PC-9 (cell line): ENCODE measurements at regions not wholly inside any gene's neighbourhood (a gene's known extent, or its start where the extent isn't known, plus 50 kb on each side); places are given as distances from the start of the nearest gene placed in this dataset.

Experiments
- BruUV-seq: library from RNA; stranded (reverse); fragments of 400-500 nt; replicated peaks from 2 replicates; lab custom pipeline; 2021; lab: Mats Ljungman, UMichigan
- CTCF ChIA-PET: fragments of 300-600 bp; sonication (Branson Sonifier 250); formaldehyde crosslinking; loops from one replicate; lab custom pipeline; 2022; ENCODE audit warnings: antibody characterized with exemption; lab: Charles Lee
- POLR2A ChIA-PET: fragments of 300-600 bp; sonication (Branson Sonifier 250); formaldehyde crosslinking; loops from one replicate; lab custom pipeline; 2022; ENCODE audit warnings: antibody characterized with exemption; ENCODE audit not compliant: unreplicated experiment; lab: Charles Lee
- DNase-seq, 2 experiments: peaks; one replicate each; pipeline versions ENCODE4 v3.0.0 to v3.0.0-alpha.2; 2015 to 2022; ENCODE audit warnings: mixed read lengths in 1 of 2
- H2AFZ ChIP-seq: fragments of 200-600 bp; sonication (generic); 2 replicates; pipeline ENCODE4 v1.8.1; 2017; ENCODE audit warnings: antibody characterized with exemption
- H3F3A ChIP-seq: fragments of 200-600 bp; sonication (generic); 2 replicates; pipeline ENCODE4 v1.8.1; 2017; ENCODE audit warnings: antibody characterized with exemption, mild to moderate bottlenecking, low read depth; ENCODE audit not compliant: insufficient read depth
- H3K27ac ChIP-seq: fragments of 200-600 bp; sonication (generic); 2 replicates; pipeline ENCODE4 v1.6.1; 2016; ENCODE audit warnings: mixed run types
- H3K27me3 ChIP-seq: fragments of 200-600 bp; sonication (generic); 2 replicates; pipeline ENCODE4 v1.6.1; 2016; ENCODE audit warnings: low read depth, mixed run types; ENCODE audit not compliant: insufficient read depth
- H3K36me3 ChIP-seq: fragments of 200-600 bp; sonication (generic); 2 replicates; pipeline ENCODE4 v1.6.1; 2016; ENCODE audit warnings: low read depth, mixed run types
- H3K4me1 ChIP-seq: fragments of 200-600 bp; sonication (generic); replicated peaks from 2 replicates; pipeline ENCODE4 v1.6.1; 2016; ENCODE audit warnings: mixed run types; ENCODE audit not compliant: insufficient read depth
- H3K4me2 ChIP-seq: fragments of 200-600 bp; sonication (generic); 2 replicates; pipeline ENCODE4 v1.6.1; 2017; ENCODE audit warnings: mixed run types
- H3K4me3 ChIP-seq: fragments of 200-600 bp; sonication (generic); 2 replicates; pipeline ENCODE4 v1.6.1; 2016; ENCODE audit warnings: mixed run types
- H3K79me2 ChIP-seq: fragments of 200-600 bp; sonication (generic); 2 replicates; pipeline ENCODE4 v1.6.1; 2017; ENCODE audit warnings: low read depth, mixed run types
- H3K9me2 ChIP-seq: fragments of 200-600 bp; sonication (generic); 2 replicates; pipeline ENCODE4 v1.8.1; 2017; ENCODE audit warnings: mild to moderate bottlenecking; ENCODE audit not compliant: insufficient read depth
- H3K9me3 ChIP-seq: fragments of 200-600 bp; sonication (generic); 2 replicates; pipeline ENCODE4 v1.8.1; 2016; ENCODE audit warnings: low read depth; ENCODE audit not compliant: insufficient read depth
- H4K20me1 ChIP-seq: fragments of 200-600 bp; sonication (generic); 2 replicates; pipeline ENCODE4 v1.8.1; 2017; ENCODE audit not compliant: insufficient read depth
- CTCF ChIP-seq: fragments of 200-600 bp; sonication (generic); conservative IDR thresholded peaks from 2 replicates; pipeline ENCODE4 v1.6.1; 2017; ENCODE audit warnings: mixed run types, antibody characterized with exemption, mild to moderate bottlenecking, moderate library complexity
- EZH2 ChIP-seq: fragments of 200-600 bp; sonication (generic); IDR thresholded peaks from 2 replicates; pipeline ENCODE4 v1.8.0; 2017; ENCODE audit warnings: antibody characterized with exemption, low read depth
- intact Hi-C: fragments of 100-400 bp; cut with micrococcal nuclease; formaldehyde crosslinking; loops from one replicate; pipeline ENCODE4 v1.10.0; 2022; ENCODE audit not compliant: unreplicated experiment

DNA sequence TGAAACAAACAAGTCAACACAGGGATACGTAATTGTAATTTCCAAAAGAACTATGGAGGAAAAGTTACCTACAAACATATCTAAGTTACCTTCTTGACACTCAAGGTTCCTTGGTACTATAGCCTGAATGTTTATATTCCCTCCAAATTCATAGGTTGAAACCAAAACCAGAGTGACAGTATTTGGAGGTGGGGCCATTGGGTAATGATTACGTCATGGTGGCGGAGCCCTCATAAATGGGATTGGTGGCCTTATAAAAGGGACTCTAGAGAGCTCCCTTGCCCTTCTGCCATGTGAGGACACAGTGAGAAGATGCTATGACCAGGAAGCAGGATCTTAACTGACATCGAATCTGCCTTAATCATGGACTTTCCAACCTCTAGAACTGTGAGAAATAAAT, 87.3 kb downstream of the PMAIP1 start:
- BruUV-seq = no TSS peak
- H3K27me3 ChIP-seq = no peaks in the 10 kb centered on the region
- ChIA-PET POLR2A (no interaction called here), CTCF (no interaction called here)
- no peaks in the 10 kb centered on the region; the same call in 1 of the 2 replicates for H3K9me2 ChIP-seq
- H3K4me1 ChIP-seq = peaks cover 22% of the 10 kb centered on the region
- no peak overlapping the region for H2AFZ ChIP-seq
- no peaks in the 10 kb centered on the region for H3F3A ChIP-seq
- H3K4me2 ChIP-seq = no peak overlapping the region
- intact Hi-C loops = loop anchor here (2.0 to 10.0 kb wide), 5 partner anchors 64 to 1518 kb away; no protein-coding TSS in a partner anchor
- H4K20me1 ChIP-seq = no peaks in the 10 kb centered on the region
- DNase-seq = no peak
- no peak overlapping the region for H3K4me3 ChIP-seq
- H3K36me3 ChIP-seq = no peaks in the 10 kb centered on the region
- H3K9me3 ChIP-seq = no peaks in the 10 kb centered on the region
- H3K79me2 ChIP-seq = no peaks in the 10 kb centered on the region
- H3K27ac ChIP-seq = no peak overlapping the region
- no peak for TF ChIP-seq CTCF
- no peak for TF ChIP-seq EZH2

- Histone ChIP-seq H3K9me2 (no peaks in the 10 kb centered on the region; the same call in 1 of the 2 replicates), H3K4me2 (no peak overlapping the region), H4K20me1 (no peaks in the 10 kb centered on the region), H3K27ac (no peak overlapping the region), H3K79me2 (no peaks in the 10 kb centered on the region), H3K4me1 (peaks cover 22% of the 10 kb centered on the region), H3K9me3 (no peaks in the 10 kb centered on the region), H3K36me3 (no peaks in the 10 kb centered on the region), H3K27me3 (no peaks in the 10 kb centered on the region), H3K4me3 (no peak overlapping the region), H3F3A (no peaks in the 10 kb centered on the region), H2AFZ (no peak overlapping the region)
- TF ChIP-seq EZH2 = no peak
- TF ChIP-seq CTCF = no peak
- no TSS peak for BruUV-seq
- no peak for DNase-seq
- CTCF ChIA-PET = no interaction called here
- POLR2A ChIA-PET = no interaction called here
- intact Hi-C loops = loop anchor here (2.0 to 10.0 kb wide), 5 partner anchors 63 to 1519 kb away; no protein-coding TSS in a partner anchor
Observed at GRCh38 chr18:59986139-59986538, 86.3 kb downstream of the PMAIP1 start.

DNA sequence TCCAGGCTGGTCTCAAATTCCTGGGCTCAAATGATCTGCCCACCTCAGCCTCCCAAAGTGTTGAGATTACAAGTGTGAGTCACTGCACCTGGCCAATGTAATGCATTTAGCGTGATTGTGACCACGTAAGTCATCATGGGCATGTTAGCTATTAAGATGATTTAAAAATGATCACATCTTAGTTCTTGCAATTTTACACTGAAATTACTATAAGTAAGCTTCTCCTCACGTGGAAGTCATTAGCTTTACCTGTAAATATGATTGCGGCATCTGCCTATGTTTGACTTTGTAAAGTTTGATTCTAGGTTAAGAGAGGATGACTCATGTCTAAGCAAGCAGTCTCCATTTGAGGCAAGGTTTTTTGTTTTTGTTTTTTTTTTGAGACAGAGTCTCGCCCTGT, 85.5 kb downstream of the PMAIP1 start:
- Histone ChIP-seq H3K4me3 (no peak overlapping the region), H3K4me2 (no peak overlapping the region), H3K9me2 (no peaks in the 10 kb centered on the region; the same call in 1 of the 2 replicates), H3K27ac (no peak overlapping the region), H3K4me1 (peaks cover 22% of the 10 kb centered on the region), H2AFZ (no peak overlapping the region), H3K9me3 (no peaks in the 10 kb centered on the region), H3K79me2 (no peaks in the 10 kb centered on the region), H3K36me3 (no peaks in the 10 kb centered on the region), H3K27me3 (no peaks in the 10 kb centered on the region), H4K20me1 (no peaks in the 10 kb centered on the region), H3F3A (no peaks in the 10 kb centered on the region)
- intact Hi-C loops = loop anchor here (5.0 to 10.0 kb wide), 3 partner anchors 83 to 1520 kb away; no protein-coding TSS in a partner anchor
- TF ChIP-seq EZH2 = no peak
- TF ChIP-seq CTCF = no peak
- no TSS peak for BruUV-seq
- CTCF ChIA-PET = no interaction called here
- POLR2A ChIA-PET = interaction anchor here (0.6 to 0.7 kb wide), 3 partner anchors 85 to 451 kb away, joined by 3 read pairs; no protein-coding TSS in a partner anchor
- DNase-seq = no peak
